ENCODE measurements at regions not wholly inside any gene's neighbourhood (a gene's known extent, or its start where the extent isn't known, plus 50 kb on each side); places are given as distances from the start of the nearest gene placed in this dataset.

- DNase-seq: no peak
Observed at GRCh38 chr20:56975838-56976237, 290.6 kb downstream of the BMP7 start.

- DNase-seq: no peak
Observed at GRCh38 chr20:56976336-56976735, 290.1 kb downstream of the BMP7 start.

GRCh38 chr20:56978475-56978874 lies 288.0 kb downstream of the BMP7 start:
- no peak for DNase-seq

GRCh38 chr20:56979125-56979524 lies 287.3 kb downstream of the BMP7 start:
- no peak for DNase-seq

GRCh38 chr20:56981301-56981700 lies 285.1 kb downstream of the BMP7 start:
- DNase-seq: no peak

GRCh38 chr20:56983813-56984212 lies 282.6 kb downstream of the BMP7 start:
- DNase-seq: no peak

GRCh38 chr20:56985066-56985685 lies 281.3 kb downstream of the BMP7 start:
- DNase-seq: no peak

- DNase-seq: no peak
Observed at GRCh38 chr20:56986476-56986875, 280.0 kb downstream of the BMP7 start.

- DNase-seq: no peak
Observed at GRCh38 chr20:56986931-56987720, 279.3 kb downstream of the BMP7 start.

GRCh38 chr20:56987986-56988385 lies 278.5 kb downstream of the BMP7 start:
- DNase-seq: no peak

- DNase-seq: no peak
Observed at GRCh38 chr20:56988446-56988845, 278.0 kb downstream of the BMP7 start.

- DNase-seq: no peak
Observed at GRCh38 chr20:56989516-56989915, 276.9 kb downstream of the BMP7 start.

GRCh38 chr20:56993020-56993559 lies 273.4 kb downstream of the BMP7 start:
- DNase-seq: no peak

- DNase-seq: no peak
Observed at GRCh38 chr20:56994006-56994405, 272.4 kb downstream of the BMP7 start.

GRCh38 chr20:56995149-56995548 lies 271.3 kb downstream of the BMP7 start:
- DNase-seq: no peak

- DNase-seq: no peak
Observed at GRCh38 chr20:56995635-56996075, 270.8 kb downstream of the BMP7 start.

GRCh38 chr20:56996533-56996932 lies 269.9 kb downstream of the BMP7 start:
- no peak for DNase-seq

GRCh38 chr20:56998438-56998837 lies 268.0 kb downstream of the BMP7 start:
- DNase-seq: no peak

GRCh38 chr20:57000441-57000968 lies 265.9 kb downstream of the BMP7 start:
- no peak for DNase-seq

GRCh38 chr20:57001126-57001767 lies 265.2 kb downstream of the BMP7 start:
- no peak for DNase-seq

GRCh38 chr20:57002066-57002570 lies 264.3 kb downstream of the BMP7 start:
- no peak for DNase-seq

- DNase-seq: no peak
Observed at GRCh38 chr20:57003012-57003411, 263.4 kb downstream of the BMP7 start.

GRCh38 chr20:57004416-57004815 lies 262.0 kb downstream of the BMP7 start:
- DNase-seq: no peak
